ENCODE measurements at regions not wholly inside any gene's neighbourhood (a gene's known extent, or its start where the extent isn't known, plus 50 kb on each side); places are given as distances from the start of the nearest gene placed in this dataset.
"Not testable (repeated sequence)": the region's sequence is repeated elsewhere in the genome, so short reads cannot be mapped to it uniquely, and the experiment has no call there.

DNA sequence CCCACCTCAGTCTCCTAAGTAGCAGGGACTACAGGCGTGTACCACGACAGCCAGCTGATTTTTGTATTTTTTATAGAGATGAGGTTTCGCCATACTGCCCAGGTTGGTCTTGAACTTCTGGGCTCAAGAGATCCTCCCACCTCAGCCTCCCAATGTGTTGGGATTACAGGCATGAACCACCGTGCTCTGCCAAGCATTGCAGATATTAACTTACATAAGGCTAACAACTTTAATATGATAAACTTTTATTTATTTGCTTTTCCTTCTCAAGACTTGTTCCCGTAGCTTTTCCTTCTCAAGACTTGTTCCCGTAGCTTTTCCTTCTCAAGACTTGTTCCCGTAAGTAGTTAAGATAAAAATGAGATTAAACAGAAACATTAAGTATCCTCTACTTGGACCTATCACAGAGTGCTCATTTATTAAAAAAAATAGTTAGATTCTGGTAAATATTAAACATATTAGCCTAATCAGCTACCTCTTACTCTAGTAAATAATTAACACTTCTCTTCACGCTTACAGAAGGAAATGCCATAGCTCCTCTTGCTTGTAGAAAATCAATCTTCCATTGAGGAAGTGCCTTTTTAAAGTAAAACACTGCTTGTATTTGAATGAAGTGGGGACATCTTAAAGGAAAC is 157.7 kb upstream of the KITLG start:
- Mint-ChIP-seq H3K27me3 (no peaks in the 10 kb centered on the region), H3K27ac (no peak overlapping the region), H3K4me3 (no peak overlapping the region), H3K36me3 (no peaks in the 10 kb centered on the region), H3K4me1 (no peaks in the 10 kb centered on the region), H3K9me3 (no peaks in the 10 kb centered on the region)

DNA sequence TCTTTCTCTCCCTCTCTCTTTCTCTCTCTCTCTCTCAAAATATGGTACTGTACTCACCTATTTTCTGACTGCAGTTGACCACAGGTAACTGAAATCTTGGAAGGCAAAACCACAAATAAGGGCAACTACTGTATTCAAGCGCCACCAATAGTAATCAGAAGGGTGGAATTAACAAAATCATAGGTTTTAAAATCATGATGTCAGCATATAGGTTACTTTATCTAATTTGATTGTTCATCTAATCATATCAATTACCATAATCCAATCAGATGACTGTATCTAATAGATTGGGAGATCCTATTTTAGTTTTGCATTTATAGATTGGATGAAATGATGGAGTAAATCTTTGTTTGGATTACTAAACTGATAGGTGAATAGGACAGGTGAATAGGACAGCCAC is 155.8 kb upstream of the KITLG start:
- no peak overlapping the region for H3K4me3 Mint-ChIP-seq
- no peaks in the 10 kb centered on the region for H3K4me1 Mint-ChIP-seq
- H3K27ac Mint-ChIP-seq: no peak overlapping the region
- no peaks in the 10 kb centered on the region for H3K27me3 Mint-ChIP-seq
- H3K9me3 Mint-ChIP-seq: no peaks in the 10 kb centered on the region
- no peaks in the 10 kb centered on the region for H3K36me3 Mint-ChIP-seq

DNA sequence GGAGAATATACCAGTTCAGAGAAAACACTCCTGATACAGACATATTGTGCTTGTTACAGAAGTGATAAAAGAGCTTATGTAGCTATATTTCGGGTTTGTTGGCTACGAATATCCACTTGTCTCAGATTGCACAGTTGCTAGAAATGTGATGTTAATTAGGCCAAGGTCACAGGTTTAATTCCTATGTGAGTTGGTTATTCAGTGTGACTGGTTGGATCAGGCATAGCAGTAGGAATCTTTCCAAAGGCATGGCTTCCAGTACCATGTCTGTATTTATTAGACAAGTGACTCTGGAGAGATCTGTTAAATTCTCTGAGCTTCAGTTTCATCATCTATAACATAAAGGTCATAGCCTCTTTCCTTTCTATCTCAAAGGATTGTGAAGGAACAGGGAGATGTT is 152.7 kb upstream of the KITLG start:
- H3K27me3 Mint-ChIP-seq: peaks cover 1% of the 10 kb centered on the region
- no peaks in the 10 kb centered on the region for H3K4me1 Mint-ChIP-seq
- H3K9me3 Mint-ChIP-seq: no peaks in the 10 kb centered on the region
- H3K27ac Mint-ChIP-seq: no peak overlapping the region
- no peaks in the 10 kb centered on the region for H3K36me3 Mint-ChIP-seq
- H3K4me3 Mint-ChIP-seq: no peak overlapping the region

DNA sequence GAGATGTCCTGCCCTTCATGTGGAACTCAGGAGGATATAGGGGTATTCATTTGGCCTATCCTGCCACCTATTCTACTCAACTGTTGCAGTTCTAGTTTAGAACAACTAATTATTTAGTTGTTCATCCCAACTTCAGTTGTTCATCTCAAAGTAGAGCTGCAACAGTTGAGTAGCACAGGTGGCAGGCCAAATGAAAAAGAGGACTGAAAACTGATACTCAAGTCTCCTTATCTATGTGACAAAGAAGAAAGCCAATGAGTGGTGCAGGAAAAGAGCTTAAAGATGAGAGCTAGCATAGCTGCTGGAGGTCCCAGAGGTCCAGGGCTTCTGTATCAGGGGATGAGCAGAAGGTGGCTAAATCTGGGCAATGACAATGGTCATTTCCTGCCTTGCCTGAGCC is 148.9 kb upstream of the KITLG start:
- H3K4me3 Mint-ChIP-seq: no peak overlapping the region
- no peaks in the 10 kb centered on the region for H3K4me1 Mint-ChIP-seq
- H3K9me3 Mint-ChIP-seq: no peaks in the 10 kb centered on the region
- peaks cover 1% of the 10 kb centered on the region for H3K27me3 Mint-ChIP-seq
- no peaks in the 10 kb centered on the region for H3K36me3 Mint-ChIP-seq
- peak overlapping the region; percentile 38 for H3K27ac Mint-ChIP-seq

DNA sequence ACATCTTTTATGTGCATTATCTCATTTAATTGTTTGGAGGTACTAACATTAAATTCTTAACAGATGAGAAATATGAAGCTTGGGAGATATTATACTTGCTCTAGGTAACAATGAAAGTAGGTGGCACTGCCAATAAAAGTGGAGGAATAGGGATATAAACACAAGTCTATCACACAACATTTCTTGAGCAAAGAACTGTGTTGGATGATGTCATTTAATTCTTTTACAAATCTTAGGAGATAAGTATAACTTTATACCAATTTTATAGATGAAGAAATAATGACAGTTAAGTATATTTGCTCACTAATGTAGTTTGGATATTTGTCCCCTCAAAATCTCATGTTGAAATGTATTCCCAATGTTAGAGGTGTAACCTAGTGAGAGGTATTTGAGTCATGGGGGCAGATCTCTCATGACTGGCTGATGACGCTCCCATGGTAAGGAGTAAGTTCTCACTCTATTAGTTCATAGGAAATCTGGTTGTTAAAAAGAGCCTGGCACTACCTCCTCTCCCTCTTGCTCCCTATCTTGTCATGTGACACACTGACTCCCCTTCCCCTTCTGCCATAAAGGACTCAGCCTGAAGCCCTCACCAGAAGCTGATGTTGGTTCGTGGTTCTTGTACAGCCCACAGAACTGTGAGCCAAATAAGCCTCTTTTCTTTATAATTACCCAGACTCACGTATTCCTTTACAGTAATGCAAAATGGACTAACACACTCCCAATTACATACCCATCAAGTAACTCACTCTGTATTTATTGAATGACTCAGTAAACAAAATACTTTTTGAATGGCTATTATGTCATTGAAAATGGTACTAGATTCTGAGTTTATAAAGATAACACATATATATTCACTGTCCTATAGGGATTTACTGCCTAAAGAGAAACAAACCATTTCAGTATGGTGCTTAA is 146.8 kb upstream of the KITLG start:
- H3K4me3 Mint-ChIP-seq: no peak overlapping the region
- peaks cover 1% of the 10 kb centered on the region for H3K27me3 Mint-ChIP-seq
- H3K27ac Mint-ChIP-seq: no peak overlapping the region
- H3K36me3 Mint-ChIP-seq: no peaks in the 10 kb centered on the region
- H3K9me3 Mint-ChIP-seq: no peaks in the 10 kb centered on the region
- no peaks in the 10 kb centered on the region for H3K4me1 Mint-ChIP-seq

DNA sequence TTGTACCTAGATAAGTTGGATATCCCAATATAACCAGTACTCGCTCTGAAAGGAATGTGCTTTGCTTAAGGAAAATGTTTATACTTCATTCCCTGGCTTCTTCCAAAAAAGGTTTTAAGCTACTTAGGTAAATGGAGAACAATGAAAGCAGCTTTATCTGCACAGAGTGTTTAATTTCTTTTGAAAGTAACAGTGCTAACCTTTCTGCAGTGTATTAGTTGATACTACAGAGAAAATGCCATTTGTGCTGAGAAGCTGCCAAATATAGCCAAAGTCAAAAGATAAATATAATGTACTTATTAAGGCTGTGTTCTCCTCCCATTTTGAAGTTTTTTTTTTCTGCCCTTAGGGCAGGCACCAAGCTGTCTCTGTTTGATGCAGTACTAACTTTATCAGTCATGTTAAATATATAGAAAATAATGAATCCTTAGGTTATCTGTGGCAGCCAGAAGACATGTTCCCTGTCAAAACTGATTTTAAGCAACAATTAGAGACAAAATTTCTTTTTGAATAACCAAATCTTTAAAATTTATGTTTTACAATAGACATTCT is 145.4 kb upstream of the KITLG start:
- H3K4me1 Mint-ChIP-seq: no peaks in the 10 kb centered on the region

DNA sequence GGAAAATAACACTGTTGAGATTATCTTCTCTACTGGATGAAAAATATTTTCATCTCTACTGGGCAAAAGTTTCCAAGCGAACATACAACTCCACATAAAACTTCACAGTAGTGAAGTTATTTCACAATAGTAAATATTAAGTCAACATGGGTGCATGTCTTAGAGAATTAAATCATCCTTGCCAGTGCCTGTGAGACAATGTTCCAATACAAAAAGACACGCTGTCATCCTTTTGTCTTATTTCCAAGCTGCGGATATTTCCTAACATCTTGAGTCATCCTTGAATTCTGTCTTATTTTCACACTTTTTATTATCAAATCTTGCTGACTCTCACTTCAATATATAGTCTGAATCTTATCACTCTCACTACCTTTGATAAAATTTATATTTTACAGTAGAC is 142.9 kb upstream of the KITLG start:
- Mint-ChIP-seq H3K4me3 (no peak overlapping the region), H3K36me3 (no peaks in the 10 kb centered on the region), H3K27ac (no peak overlapping the region), H3K27me3 (no peaks in the 10 kb centered on the region), H3K9me3 (no peaks in the 10 kb centered on the region), H3K4me1 (no peaks in the 10 kb centered on the region)

More for the DNA sequence above, 145.4 kb upstream of the KITLG start:
- H3K36me3 Mint-ChIP-seq: no peaks in the 10 kb centered on the region
- H3K27me3 Mint-ChIP-seq: peaks cover 1% of the 10 kb centered on the region
- H3K27ac Mint-ChIP-seq: no peak overlapping the region
- H3K4me3 Mint-ChIP-seq: no peak overlapping the region
- H3K9me3 Mint-ChIP-seq: no peaks in the 10 kb centered on the region

DNA sequence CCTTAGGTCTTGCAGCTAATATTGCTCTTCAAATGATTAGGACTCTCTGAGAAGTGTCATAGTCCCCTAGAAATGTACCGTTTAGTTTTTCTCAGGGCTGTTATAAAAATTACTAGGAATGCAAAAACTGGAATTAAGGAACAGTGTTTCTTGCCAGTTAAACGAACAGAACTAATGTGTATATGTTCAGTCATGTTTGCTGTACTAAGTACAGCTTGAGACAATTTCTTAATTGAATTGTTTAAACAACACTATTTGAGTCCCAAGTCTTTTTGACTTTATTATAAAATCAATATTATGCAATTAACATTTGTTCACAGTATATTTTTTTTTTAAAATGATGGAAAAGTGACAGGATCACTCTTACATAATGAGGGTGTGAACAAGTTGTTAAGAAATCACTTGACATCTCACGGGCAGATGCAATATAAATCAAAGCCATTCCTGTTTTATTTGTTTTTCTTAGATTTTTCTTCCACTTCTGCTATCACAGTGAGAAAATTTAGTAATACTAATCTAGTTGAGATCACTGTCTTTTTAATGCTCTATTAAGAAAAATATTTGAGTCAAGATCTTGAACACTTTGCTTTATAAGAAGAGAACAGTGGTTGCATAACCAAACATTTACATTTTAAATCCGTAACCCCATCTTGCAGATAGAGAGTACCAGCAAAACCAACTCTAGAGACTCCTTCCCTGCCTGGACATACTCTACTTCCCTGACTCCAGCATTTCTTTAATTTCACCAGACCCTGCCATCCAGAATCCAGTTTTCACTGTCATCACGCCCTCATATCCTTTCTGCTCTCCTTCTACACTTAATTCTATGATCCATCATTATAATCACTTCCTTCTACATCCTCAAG is 140.7 kb upstream of the KITLG start:
- H3K4me3 Mint-ChIP-seq: no peak overlapping the region
- H3K36me3 Mint-ChIP-seq: no peaks in the 10 kb centered on the region
- no peaks in the 10 kb centered on the region for H3K9me3 Mint-ChIP-seq

DNA sequence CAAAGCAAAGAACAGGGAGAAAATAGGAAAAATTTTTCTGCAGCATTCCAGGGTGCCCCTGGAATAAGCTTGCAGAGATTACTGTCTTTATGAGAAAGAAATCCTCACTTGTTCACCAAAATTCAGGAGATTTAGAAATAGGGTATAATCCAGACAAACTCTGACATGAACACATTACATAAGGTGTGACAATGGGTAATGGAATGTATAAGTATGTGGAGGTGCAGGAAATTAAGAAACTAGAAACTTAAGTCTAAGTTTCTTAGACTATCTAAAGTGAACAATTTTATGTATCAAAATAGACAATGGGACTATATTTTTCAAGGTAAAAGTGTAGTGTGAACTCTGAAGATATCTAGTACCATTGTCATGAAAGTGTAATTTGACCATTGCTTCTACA is 140.0 kb upstream of the KITLG start:
- Mint-ChIP-seq H3K4me1 (no peaks in the 10 kb centered on the region), H3K4me3 (no peak overlapping the region), H3K27ac (no peak overlapping the region), H3K9me3 (no peaks in the 10 kb centered on the region), H3K27me3 (no peaks in the 10 kb centered on the region), H3K36me3 (no peaks in the 10 kb centered on the region)

More for the DNA sequence above, 140.7 kb upstream of the KITLG start:
- H3K27ac Mint-ChIP-seq: no peak overlapping the region
- no peaks in the 10 kb centered on the region for H3K27me3 Mint-ChIP-seq
- no peaks in the 10 kb centered on the region for H3K4me1 Mint-ChIP-seq

DNA sequence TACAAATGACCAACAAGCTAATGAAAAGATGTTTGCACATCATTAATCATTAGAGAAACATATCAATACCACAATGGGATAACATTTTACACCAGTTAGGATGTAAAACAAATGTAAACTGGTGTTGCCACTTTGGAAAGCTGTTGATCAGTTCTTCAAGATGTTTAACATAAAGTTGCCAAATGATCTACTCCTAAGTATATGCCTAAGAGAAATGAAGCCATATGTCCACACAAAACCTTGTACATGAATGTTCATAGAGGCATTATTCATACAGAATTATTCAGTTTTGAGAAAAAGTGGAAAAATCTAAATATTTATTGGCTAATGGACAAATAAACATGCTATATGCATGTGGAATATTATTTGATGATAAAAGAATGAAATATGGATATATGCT is 136.9 kb upstream of the KITLG start:
- Mint-ChIP-seq H3K27me3 (no peaks in the 10 kb centered on the region), H3K36me3 (no peaks in the 10 kb centered on the region), H3K4me3 (no peak overlapping the region)

DNA sequence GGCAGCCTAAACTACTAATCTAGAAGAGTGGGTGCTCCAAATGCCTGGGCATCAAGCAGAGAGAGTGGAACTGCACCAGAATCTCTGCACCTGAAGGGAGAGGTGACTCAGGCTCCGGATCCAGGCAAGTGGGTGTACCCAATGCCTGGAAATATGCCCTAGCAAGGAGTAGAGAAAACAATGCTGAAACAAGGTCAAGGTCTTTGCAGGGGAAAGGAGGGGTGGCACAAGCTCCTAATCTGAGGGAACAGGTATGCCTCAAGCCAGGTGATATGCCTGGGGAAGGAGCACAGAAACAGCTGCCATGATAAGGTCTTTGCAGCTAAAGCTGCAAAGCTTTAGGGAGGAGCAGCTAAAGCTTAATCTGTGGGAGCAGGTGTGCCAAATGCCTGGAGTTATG is 136.0 kb upstream of the KITLG start:
- Mint-ChIP-seq H3K27ac (no peak overlapping the region), H3K4me1 (no peaks in the 10 kb centered on the region), H3K36me3 (no peaks in the 10 kb centered on the region), H3K27me3 (no peaks in the 10 kb centered on the region), H3K4me3 (no peak overlapping the region), H3K9me3 (no peaks in the 10 kb centered on the region)

More for the DNA sequence above, 136.9 kb upstream of the KITLG start:
- no peak overlapping the region for H3K27ac Mint-ChIP-seq
- H3K9me3 Mint-ChIP-seq: no peaks in the 10 kb centered on the region
- H3K4me1 Mint-ChIP-seq: no peaks in the 10 kb centered on the region

DNA sequence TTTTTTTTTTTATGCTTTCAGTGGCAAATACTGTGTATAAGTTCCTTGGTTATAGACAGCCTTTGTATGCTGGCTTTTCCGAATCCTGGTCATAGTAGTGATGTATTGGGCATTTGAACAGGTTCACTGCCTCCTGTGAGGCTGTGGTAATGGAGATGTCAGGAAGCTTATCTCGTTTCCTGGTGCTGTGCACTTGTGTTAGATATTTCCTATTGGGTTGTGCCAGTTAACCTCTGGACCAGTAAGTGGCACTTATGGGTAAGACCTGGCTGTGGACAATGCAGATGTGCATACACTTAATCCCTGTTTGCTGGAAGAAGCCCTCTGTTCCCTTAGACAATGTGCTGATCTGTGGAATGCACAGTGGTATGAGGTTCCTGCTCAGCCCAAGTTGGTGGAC is 135.4 kb upstream of the KITLG start:
- Mint-ChIP-seq H3K36me3 (no peaks in the 10 kb centered on the region), H3K4me1 (no peaks in the 10 kb centered on the region), H3K4me3 (no peak overlapping the region), H3K9me3 (no peaks in the 10 kb centered on the region), H3K27ac (no peak overlapping the region), H3K27me3 (no peaks in the 10 kb centered on the region)

DNA sequence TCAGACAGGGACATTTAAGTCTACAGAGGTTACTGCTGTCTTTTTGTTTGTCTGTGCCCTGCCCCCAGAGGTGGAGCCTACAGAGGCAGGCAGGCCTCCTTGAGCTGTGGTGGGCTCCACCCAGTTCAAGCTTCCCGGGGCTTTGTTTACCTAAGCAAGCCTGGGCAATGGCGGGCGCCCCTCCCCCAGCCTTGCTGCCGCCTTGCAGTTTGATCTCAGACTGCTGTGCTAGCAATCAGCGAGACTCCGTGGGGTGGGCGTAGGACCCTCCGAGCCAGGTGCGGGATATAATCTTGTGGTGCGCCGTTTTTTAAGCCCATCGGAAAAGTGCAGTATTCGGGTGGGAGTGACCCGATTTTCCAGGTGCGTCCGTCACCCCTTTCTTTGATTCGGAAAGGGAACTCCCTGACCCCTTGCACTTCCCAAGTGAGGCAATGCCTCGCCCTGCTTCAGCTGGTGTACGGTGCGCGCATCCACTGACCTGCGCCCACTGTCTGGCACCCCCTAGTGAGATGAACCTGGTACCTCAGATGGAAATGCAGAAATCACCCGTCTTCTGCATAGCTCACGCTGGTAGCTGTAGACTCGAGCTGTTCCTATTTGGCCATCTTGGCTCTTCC is 134.1 kb upstream of the KITLG start:
- H3K4me1 Mint-ChIP-seq, H3K27ac Mint-ChIP-seq, H3K27me3 Mint-ChIP-seq, H3K36me3 Mint-ChIP-seq, H3K4me3 Mint-ChIP-seq, H3K9me3 Mint-ChIP-seq: not testable (repeated sequence)

DNA sequence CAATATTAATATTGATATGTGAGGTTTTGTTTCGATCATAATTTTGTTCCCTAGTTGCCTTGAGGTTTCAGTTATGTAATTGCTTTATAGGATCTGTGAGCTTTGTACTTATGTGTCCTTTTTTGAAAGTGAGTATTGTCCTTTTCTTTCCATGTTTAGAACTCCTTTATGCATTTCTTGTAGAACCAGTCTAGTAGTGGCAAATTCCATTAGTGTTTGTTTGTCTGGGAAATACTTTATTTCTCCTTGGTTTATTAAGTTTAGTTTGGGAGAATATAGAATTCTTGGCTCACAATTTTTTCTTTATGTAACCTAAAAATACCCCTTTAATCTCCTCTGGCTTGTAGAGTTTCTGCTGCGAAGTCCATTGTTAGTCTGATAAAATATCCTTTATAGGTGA is 127.5 kb upstream of the KITLG start:
- Mint-ChIP-seq H3K4me1 (no peaks in the 10 kb centered on the region), H3K36me3 (no peaks in the 10 kb centered on the region)

DNA sequence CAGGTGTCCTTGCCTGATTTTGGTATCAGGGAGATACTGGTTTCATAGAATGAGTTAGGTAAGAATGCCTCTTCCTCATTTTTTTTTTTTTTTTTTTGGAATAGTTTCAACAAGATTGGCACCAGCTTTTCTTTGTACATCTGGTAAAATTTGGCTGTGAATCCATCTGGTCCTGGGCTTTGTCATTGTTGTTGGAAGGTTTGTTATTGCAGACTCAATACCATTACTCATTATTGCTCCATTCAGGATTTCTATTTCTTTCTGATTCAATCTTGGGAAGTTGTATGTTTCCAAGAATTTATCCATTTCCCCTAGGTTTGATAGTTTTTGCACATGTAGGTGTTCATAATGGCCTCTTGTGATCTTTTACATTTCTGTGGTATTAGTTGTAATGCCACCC is 126.0 kb upstream of the KITLG start:
- Mint-ChIP-seq H3K4me3 (no peak overlapping the region), H3K27ac (no peak overlapping the region), H3K4me1 (no peaks in the 10 kb centered on the region), H3K27me3 (no peaks in the 10 kb centered on the region), H3K36me3 (no peaks in the 10 kb centered on the region), H3K9me3 (peaks cover 10% of the 10 kb centered on the region)

More for the DNA sequence above, 127.5 kb upstream of the KITLG start:
- Mint-ChIP-seq H3K27ac (no peak overlapping the region), H3K4me3 (no peak overlapping the region), H3K27me3 (no peaks in the 10 kb centered on the region), H3K9me3 (peaks cover 10% of the 10 kb centered on the region)
